Prostate gland (tissue), 2 donors: ENCODE measurements at regions not wholly inside any gene's neighbourhood (a gene's known extent, or its start where the extent isn't known, plus 50 kb on each side); places are given as distances from the start of the nearest gene placed in this dataset.

ENCODE experiments used
- CTCF ChIP-seq, 4 experiments: fragments of 200-600 bp in 2 of 4; fragments of 450-650 bp in 2 of 4; sonication (generic) in 2 of 4; IDR thresholded peaks; 1 replicate in 3 of 4; 2 replicates in 1 of 4; pipeline ENCODE4 v1.5.1; 2016 to 2019; ENCODE audit warnings: antibody characterized with exemption in 4 of 4, mild to moderate bottlenecking in 2 of 4, moderate library complexity in 2 of 4
- POLR2A ChIP-seq: fragments of 450-650 bp; IDR thresholded peaks from one replicate; pipeline ENCODE4 v1.6.1; 2016; ENCODE audit warnings: antibody characterized with exemption, mild to moderate bottlenecking
- POLR2AphosphoS5 ChIP-seq: sonication (generic); formaldehyde crosslinking; IDR thresholded peaks from one replicate; pipeline ENCODE4 v1.6.1; 2017; ENCODE audit warnings: antibody characterized with exemption

DNA sequence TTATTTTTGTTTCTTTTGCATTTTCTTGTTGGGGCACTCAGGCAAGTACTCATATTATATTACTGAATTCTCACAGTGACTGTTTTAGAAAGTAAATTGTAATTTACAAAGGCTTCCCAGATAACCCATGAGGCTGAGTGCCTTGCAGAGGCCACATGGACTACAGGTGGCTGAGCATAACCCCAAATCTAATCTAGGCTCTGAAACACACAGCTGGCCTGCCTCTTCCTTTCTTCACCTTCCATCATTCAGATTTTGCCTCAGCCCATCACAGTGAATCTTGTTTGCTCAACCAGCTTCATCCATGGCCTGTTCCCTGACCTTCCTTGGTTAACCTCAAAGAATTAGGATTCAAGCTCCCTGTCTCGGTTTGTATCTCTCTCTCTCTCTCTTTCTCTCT is 78.5 kb upstream of the PRDM11 start:
- no peak for TF ChIP-seq CTCF (IDR thresholded peaks at IDR 0.05)
- no peak for TF ChIP-seq POLR2AphosphoS5
- no peak for TF ChIP-seq POLR2A
